ENCODE measurements at regions not wholly inside any gene's neighbourhood (a gene's known extent, or its start where the extent isn't known, plus 50 kb on each side); places are given as distances from the start of the nearest gene placed in this dataset.

GRCh38 chr7:142328551-142328950 lies 70.7 kb upstream of the PRSS58 start:
- no peaks in the 10 kb centered on the region for H3K27me3 ChIP-seq (ENCODE audit: low read depth, low read length)
- no peak overlapping the region for H3K27ac ChIP-seq (ENCODE audit: low read length)
- H3K9me3 ChIP-seq (ENCODE audit: control insufficient read depth in 1 of 2, low read length in 2 of 2) = no peaks in the 10 kb centered on the region
- no peak overlapping the region for H3K4me3 ChIP-seq (ENCODE audit: low read depth in 1 of 2, low read length in 2 of 2)
- H3K4me1 ChIP-seq (ENCODE audit: control insufficient read depth in 1 of 2, insufficient read depth in 2 of 2, low read length in 2 of 2) = no peaks in the 10 kb centered on the region
- no peaks in the 10 kb centered on the region for H3K36me3 ChIP-seq (ENCODE audit: control insufficient read depth in 1 of 2, insufficient read depth in 2 of 2, low read length in 2 of 2)

GRCh38 chr7:142327628-142328405 lies 70.0 kb upstream of the PRSS58 start:
- Histone ChIP-seq H3K27me3 (ENCODE audit: low read depth, low read length) (no peaks in the 10 kb centered on the region), H3K4me3 (ENCODE audit: low read depth in 1 of 2, low read length in 2 of 2) (no peak overlapping the region), H3K4me1 (ENCODE audit: control insufficient read depth in 1 of 2, insufficient read depth in 2 of 2, low read length in 2 of 2) (no peaks in the 10 kb centered on the region), H3K27ac (ENCODE audit: low read length) (no peak overlapping the region), H3K9me3 (ENCODE audit: control insufficient read depth in 1 of 2, low read length in 2 of 2) (no peaks in the 10 kb centered on the region), H3K36me3 (ENCODE audit: control insufficient read depth in 1 of 2, insufficient read depth in 2 of 2, low read length in 2 of 2) (no peaks in the 10 kb centered on the region)

DNA sequence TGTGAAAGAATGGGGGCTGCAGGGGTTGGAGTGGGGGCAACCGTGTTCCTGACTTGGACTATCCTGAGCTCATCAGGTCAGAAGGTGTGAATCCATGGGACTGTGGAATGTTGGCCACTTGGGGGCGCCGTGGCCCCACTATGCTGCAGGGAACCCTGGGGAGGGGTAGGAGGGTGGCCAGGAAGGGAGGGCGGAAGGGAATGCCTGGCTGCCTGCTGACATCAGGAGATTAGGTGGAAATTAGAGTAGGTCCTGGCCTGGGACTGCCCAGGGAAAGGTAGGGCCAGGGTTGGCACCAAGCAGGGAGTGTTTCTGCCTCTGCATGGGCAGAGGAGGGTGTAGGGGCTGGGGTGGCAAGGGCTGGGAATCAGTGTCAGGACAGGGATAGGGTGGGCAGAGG lies 65.8 kb upstream of the PRSS58 start:
- Histone ChIP-seq H3K4me1 (ENCODE audit: control insufficient read depth in 1 of 2, insufficient read depth in 2 of 2, low read length in 2 of 2) (no peaks in the 10 kb centered on the region), H3K27me3 (ENCODE audit: low read depth, low read length) (no peaks in the 10 kb centered on the region), H3K9me3 (ENCODE audit: control insufficient read depth in 1 of 2, low read length in 2 of 2) (no peaks in the 10 kb centered on the region), H3K27ac (ENCODE audit: low read length) (no peak overlapping the region), H3K4me3 (ENCODE audit: low read depth in 1 of 2, low read length in 2 of 2) (no peak overlapping the region), H3K36me3 (ENCODE audit: control insufficient read depth in 1 of 2, insufficient read depth in 2 of 2, low read length in 2 of 2) (no peaks in the 10 kb centered on the region)

- no peaks in the 10 kb centered on the region for H3K4me1 ChIP-seq (ENCODE audit: control insufficient read depth in 1 of 2, insufficient read depth in 2 of 2, low read length in 2 of 2)
- H3K36me3 ChIP-seq (ENCODE audit: control insufficient read depth in 1 of 2, insufficient read depth in 2 of 2, low read length in 2 of 2) = no peaks in the 10 kb centered on the region
- H3K27me3 ChIP-seq (ENCODE audit: low read depth, low read length) = no peaks in the 10 kb centered on the region
- no peak overlapping the region for H3K4me3 ChIP-seq (ENCODE audit: low read depth in 1 of 2, low read length in 2 of 2)
- no peak overlapping the region for H3K27ac ChIP-seq (ENCODE audit: low read length)
- H3K9me3 ChIP-seq (ENCODE audit: control insufficient read depth in 1 of 2, low read length in 2 of 2) = no peaks in the 10 kb centered on the region
Observed at GRCh38 chr7:142321391-142321790, 63.5 kb upstream of the PRSS58 start.

GRCh38 chr7:142320883-142321282 lies 63.0 kb upstream of the PRSS58 start:
- Histone ChIP-seq H3K4me3 (ENCODE audit: low read depth in 1 of 2, low read length in 2 of 2) (no peak overlapping the region), H3K27ac (ENCODE audit: low read length) (no peak overlapping the region), H3K27me3 (ENCODE audit: low read depth, low read length) (no peaks in the 10 kb centered on the region), H3K4me1 (ENCODE audit: control insufficient read depth in 1 of 2, insufficient read depth in 2 of 2, low read length in 2 of 2) (no peaks in the 10 kb centered on the region), H3K36me3 (ENCODE audit: control insufficient read depth in 1 of 2, insufficient read depth in 2 of 2, low read length in 2 of 2) (no peaks in the 10 kb centered on the region), H3K9me3 (ENCODE audit: control insufficient read depth in 1 of 2, low read length in 2 of 2) (no peaks in the 10 kb centered on the region)

- no peaks in the 10 kb centered on the region for H3K9me3 ChIP-seq (ENCODE audit: control insufficient read depth in 1 of 2, low read length in 2 of 2)
- H3K4me1 ChIP-seq (ENCODE audit: control insufficient read depth in 1 of 2, insufficient read depth in 2 of 2, low read length in 2 of 2) = no peaks in the 10 kb centered on the region
- H3K27ac ChIP-seq (ENCODE audit: low read length) = no peak overlapping the region
- no peak overlapping the region for H3K4me3 ChIP-seq (ENCODE audit: low read depth in 1 of 2, low read length in 2 of 2)
- H3K36me3 ChIP-seq (ENCODE audit: control insufficient read depth in 1 of 2, insufficient read depth in 2 of 2, low read length in 2 of 2) = no peaks in the 10 kb centered on the region
- no peaks in the 10 kb centered on the region for H3K27me3 ChIP-seq (ENCODE audit: low read depth, low read length)
Observed at GRCh38 chr7:142319970-142320369, 62.1 kb upstream of the PRSS58 start.

GRCh38 chr7:142314281-142314680 lies 56.4 kb upstream of the PRSS58 start:
- Histone ChIP-seq H3K27me3 (ENCODE audit: low read depth, low read length) (no peaks in the 10 kb centered on the region), H3K27ac (ENCODE audit: low read length) (no peak overlapping the region), H3K36me3 (ENCODE audit: control insufficient read depth in 1 of 2, insufficient read depth in 2 of 2, low read length in 2 of 2) (no peaks in the 10 kb centered on the region), H3K4me1 (ENCODE audit: control insufficient read depth in 1 of 2, insufficient read depth in 2 of 2, low read length in 2 of 2) (no peaks in the 10 kb centered on the region), H3K4me3 (ENCODE audit: low read depth in 1 of 2, low read length in 2 of 2) (no peak overlapping the region), H3K9me3 (ENCODE audit: control insufficient read depth in 1 of 2, low read length in 2 of 2) (no peaks in the 10 kb centered on the region)

DNA sequence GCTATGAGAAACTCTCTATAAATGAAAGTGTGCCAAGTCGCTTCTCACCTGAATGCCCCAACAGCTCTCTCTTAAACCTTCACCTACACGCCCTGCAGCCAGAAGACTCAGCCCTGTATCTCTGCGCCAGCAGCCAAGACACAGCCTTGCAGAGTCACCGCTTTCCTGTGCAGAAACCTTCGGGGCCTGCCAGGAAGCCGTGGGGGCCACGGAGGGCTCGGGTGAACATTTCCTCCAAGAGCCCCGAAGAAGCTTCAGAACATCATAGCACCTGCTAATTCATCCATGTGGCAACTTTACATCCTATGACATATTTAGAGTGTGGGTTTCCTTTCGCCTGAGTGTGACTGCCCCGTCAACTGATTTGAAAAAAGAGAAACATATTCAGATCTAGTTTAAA lies 55.7 kb upstream of the PRSS58 start:
- no peaks in the 10 kb centered on the region for H3K27me3 ChIP-seq (ENCODE audit: low read depth, low read length)
- no peak overlapping the region for H3K4me3 ChIP-seq (ENCODE audit: low read depth in 1 of 2, low read length in 2 of 2)
- no peaks in the 10 kb centered on the region for H3K4me1 ChIP-seq (ENCODE audit: control insufficient read depth in 1 of 2, insufficient read depth in 2 of 2, low read length in 2 of 2)
- no peaks in the 10 kb centered on the region for H3K36me3 ChIP-seq (ENCODE audit: control insufficient read depth in 1 of 2, insufficient read depth in 2 of 2, low read length in 2 of 2)
- no peaks in the 10 kb centered on the region for H3K9me3 ChIP-seq (ENCODE audit: control insufficient read depth in 1 of 2, low read length in 2 of 2)
- no peak overlapping the region for H3K27ac ChIP-seq (ENCODE audit: low read length)

DNA sequence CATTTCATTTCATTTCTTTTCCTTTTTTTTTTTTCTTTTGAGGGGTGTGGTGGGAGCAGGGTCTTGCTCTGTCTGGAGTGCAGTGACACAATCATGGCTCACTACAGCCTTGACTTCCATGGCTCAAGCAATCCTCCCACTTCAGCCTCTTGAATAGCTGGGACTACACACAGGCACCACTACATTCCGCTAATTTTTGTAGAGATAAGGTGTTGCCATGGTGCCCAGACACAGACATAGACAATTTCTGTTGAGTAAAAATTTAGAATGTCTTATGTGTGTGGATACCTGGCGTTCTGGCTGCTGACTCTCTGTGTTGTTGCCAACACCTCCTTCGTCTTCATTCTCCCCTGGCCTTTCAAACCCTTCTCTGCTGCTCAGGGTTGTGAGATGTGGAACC lies 54.0 kb upstream of the PRSS58 start:
- Histone ChIP-seq H3K27me3 (ENCODE audit: low read depth, low read length) (no peaks in the 10 kb centered on the region), H3K36me3 (ENCODE audit: control insufficient read depth in 1 of 2, insufficient read depth in 2 of 2, low read length in 2 of 2) (no peaks in the 10 kb centered on the region), H3K4me3 (ENCODE audit: low read depth in 1 of 2, low read length in 2 of 2) (no peak overlapping the region), H3K27ac (ENCODE audit: low read length) (no peak overlapping the region), H3K9me3 (ENCODE audit: control insufficient read depth in 1 of 2, low read length in 2 of 2) (no peaks in the 10 kb centered on the region), H3K4me1 (ENCODE audit: control insufficient read depth in 1 of 2, insufficient read depth in 2 of 2, low read length in 2 of 2) (no peaks in the 10 kb centered on the region)

- no peaks in the 10 kb centered on the region for H3K36me3 ChIP-seq (ENCODE audit: control insufficient read depth in 1 of 2, insufficient read depth in 2 of 2, low read length in 2 of 2)
- no peaks in the 10 kb centered on the region for H3K9me3 ChIP-seq (ENCODE audit: control insufficient read depth in 1 of 2, low read length in 2 of 2)
- H3K4me3 ChIP-seq (ENCODE audit: low read depth in 1 of 2, low read length in 2 of 2) = no peak overlapping the region
- H3K27me3 ChIP-seq (ENCODE audit: low read depth, low read length) = no peaks in the 10 kb centered on the region
- no peak overlapping the region for H3K27ac ChIP-seq (ENCODE audit: low read length)
- H3K4me1 ChIP-seq (ENCODE audit: control insufficient read depth in 1 of 2, insufficient read depth in 2 of 2, low read length in 2 of 2) = no peaks in the 10 kb centered on the region
Observed at GRCh38 chr7:142308918-142309317, 51.1 kb upstream of the PRSS58 start.

- Histone ChIP-seq H3K27ac (ENCODE audit: low read length) (no peak overlapping the region), H3K4me3 (ENCODE audit: low read depth in 1 of 2, low read length in 2 of 2) (no peak overlapping the region), H3K4me1 (ENCODE audit: control insufficient read depth in 1 of 2, insufficient read depth in 2 of 2, low read length in 2 of 2) (no peaks in the 10 kb centered on the region), H3K27me3 (ENCODE audit: low read depth, low read length) (no peaks in the 10 kb centered on the region), H3K9me3 (ENCODE audit: control insufficient read depth in 1 of 2, low read length in 2 of 2) (no peaks in the 10 kb centered on the region), H3K36me3 (ENCODE audit: control insufficient read depth in 1 of 2, insufficient read depth in 2 of 2, low read length in 2 of 2) (no peaks in the 10 kb centered on the region)
Observed at GRCh38 chr7:142308326-142308725, 50.5 kb upstream of the PRSS58 start.

Measured in muscle layer of duodenum (tissue), 2 donors.